ENCODE measurements at regions not wholly inside any gene's neighbourhood (a gene's known extent, or its start where the extent isn't known, plus 50 kb on each side); places are given as distances from the start of the nearest gene placed in this dataset.

- no peak for DNase-seq (ENCODE audit: low read depth in 3 of 3, low spot score in 1 of 3)
Measured at GRCh38 chr6:40755046-40755681, 168.0 kb upstream of the LRFN2 start.

DNA sequence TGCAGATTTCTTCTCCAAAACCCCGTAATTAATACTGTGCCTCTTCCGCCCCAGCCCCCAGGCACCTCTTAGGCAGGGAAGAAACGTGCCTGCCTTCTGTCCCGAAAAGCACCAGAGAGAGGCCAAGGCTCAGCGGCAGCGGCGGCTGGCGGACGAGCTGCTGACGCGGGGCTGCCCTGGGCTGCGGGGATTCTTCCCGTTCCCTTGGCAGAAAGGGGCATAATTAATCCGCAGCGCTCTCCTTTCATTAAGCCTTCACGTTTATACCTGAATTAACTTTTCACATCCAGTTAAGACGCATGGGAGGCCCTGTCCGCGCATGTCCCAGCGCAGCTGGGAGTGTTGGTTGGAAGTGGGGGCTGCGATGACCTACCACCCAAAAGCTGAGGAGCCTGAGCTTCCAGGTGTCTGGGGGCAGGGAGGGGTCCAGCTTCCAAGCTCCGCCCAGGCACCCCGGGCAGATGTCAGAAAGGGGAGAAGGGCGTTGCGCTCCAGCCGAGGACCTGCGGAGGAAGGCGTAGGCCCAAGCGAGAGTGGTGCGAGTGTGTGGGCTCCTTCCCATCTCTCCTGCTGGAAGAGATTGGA is 167.4 kb upstream of the LRFN2 start:
- DNase-seq (ENCODE audit: low read depth in 3 of 3, low spot score in 1 of 3), result no peak

DNA sequence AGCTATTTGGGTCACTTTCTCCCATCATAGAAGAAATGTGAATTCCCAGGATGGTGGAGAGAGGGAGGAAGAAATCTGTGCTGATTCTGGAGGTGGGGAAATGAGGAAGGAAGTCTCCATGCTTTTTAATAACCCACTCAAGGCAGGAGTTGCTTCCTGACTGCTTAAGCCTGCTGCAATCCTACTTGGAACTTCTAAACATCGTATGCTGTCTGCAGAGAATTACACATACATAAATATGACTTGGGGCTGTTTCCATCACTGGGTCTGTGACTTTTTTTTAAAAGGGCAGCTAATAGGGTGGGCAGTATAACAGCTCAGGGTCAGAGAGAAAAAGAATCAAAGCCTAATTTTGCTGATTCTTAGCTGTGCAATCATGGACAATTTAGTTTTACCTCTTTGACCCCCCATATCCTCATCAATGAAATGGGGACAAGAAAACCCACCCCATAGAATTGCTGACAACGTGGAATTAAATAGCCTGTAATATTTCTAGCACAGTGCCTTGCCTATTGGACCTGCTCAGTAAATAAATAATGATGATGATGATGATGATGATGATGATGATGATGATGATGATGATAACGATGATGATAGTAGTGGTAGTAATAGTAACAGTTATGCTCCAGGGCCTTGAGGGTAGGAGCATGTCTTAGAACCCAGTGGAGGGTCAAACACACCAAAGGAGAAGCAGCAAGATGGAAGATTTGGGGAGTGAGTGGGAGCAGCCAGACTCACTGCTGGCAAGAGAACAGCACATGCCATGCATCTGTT is 166.7 kb upstream of the LRFN2 start:
- DNase-seq (ENCODE audit: low read depth in 3 of 3, low spot score in 1 of 3), result no peak

DNA sequence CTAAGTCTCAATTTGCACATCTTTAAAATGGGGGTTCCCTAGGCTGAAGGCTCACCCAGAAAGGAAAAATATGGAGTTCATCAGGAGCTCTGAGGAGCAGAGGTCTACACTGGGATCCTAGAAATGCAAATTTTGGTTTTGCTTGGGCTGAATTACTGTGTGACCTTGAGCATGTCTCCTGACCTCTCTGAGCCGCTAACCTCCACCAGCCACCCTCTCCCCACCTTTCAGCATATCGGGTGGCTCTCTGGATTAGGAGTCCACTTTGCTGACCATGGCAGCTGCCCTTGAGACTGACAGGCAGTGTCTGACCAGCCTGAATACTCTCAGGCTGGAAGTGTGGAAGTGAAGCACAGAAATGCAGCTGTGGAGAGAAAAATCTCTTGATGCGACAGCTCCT is 165.9 kb upstream of the LRFN2 start:
- DNase-seq (ENCODE audit: low read depth in 3 of 3, low spot score in 1 of 3), result no peak

GRCh38 chr6:40744835-40745234 is 157.7 kb upstream of the LRFN2 start:
- DNase-seq (ENCODE audit: low read depth in 3 of 3, low spot score in 1 of 3), result no peak

- no peak for DNase-seq (ENCODE audit: low read depth in 3 of 3, low spot score in 1 of 3)
Measured at GRCh38 chr6:40743690-40744446, 156.7 kb upstream of the LRFN2 start.

DNA sequence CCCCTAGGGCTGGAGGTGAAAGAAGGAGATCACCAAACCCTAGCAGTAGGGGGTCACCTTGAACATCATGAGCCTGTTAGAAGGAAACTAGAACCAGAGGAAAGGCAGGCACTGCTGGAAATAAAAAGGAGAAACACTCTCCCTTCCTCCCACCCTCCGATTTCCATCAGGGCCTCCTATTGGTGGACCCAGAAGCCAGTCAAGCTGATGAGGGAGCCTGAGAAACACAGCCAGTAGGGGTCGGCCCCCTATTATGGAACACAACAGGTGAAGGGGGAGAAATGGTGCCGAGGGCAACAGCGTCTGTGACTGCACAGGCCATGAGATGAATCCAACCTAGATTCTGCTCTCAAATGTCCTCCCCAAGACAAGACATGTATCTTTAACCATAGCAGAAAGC is 156.1 kb upstream of the LRFN2 start:
- DNase-seq (ENCODE audit: low read depth in 3 of 3, low spot score in 1 of 3), result no peak

DNA sequence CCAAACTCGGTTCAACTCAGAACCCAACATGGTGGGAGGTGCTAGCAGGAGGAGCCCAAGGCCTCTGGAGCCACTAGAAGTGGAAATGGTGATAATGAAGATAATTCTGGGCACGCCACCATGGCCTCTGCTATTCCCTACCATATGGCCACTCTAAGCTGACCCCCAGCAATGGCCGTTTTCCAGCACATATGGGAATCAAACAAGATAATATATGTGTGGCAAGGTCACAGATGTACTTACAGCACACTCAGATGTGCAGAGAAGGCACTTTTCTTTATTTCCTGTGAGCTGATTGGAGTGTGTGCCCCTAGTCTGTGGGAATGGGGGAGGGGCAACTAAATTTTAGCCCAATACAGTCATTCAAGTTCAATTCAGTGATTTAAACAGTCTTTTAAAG is 153.4 kb upstream of the LRFN2 start:
- no peak for DNase-seq (ENCODE audit: low read depth in 3 of 3, low spot score in 1 of 3)

- no peak for DNase-seq (ENCODE audit: low read depth in 3 of 3, low spot score in 1 of 3)
Measured at GRCh38 chr6:40738551-40739193, 151.5 kb upstream of the LRFN2 start.

DNA sequence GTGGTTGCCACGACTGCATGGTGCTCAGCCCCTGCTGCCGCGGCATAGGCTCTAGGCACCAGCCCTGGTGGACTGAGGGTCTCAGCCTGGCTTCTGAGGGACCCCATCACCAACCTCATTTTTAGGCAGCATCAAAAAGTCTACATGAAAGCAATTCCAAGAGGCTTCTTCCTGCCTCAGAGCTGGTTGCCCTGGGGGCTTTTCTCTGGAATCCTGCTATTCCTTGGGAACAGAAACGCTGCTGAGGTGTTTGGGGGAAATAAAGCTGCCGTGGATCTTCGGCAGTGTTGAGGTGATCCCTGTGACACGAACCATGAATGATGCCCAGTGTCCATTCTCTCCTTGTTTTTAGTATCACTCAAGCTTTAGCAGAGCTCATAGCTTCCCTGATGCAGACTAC is 148.4 kb upstream of the LRFN2 start:
- DNase-seq (ENCODE audit: low read depth in 3 of 3, low spot score in 1 of 3), result no peak

DNA sequence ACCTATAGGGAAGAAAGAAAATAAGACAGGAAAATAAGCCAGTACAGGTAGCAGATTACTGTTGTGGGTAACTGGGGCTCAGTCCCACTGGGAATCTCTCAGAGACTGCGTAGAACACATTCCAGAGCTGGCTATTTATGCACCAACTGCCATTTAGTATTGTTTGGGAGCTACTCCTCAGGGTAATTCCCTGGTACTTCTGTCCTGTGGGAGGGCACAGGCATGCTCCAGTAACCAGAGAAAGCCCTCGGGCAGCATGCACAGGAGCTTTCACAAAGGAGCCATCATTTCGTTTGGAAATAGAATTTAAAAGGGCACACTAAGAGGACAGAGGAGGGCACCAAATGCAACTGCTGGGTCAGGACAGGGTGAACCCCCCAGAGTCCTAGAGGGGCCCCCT is 148.0 kb upstream of the LRFN2 start:
- no peak for DNase-seq (ENCODE audit: low read depth in 3 of 3, low spot score in 1 of 3)

GRCh38 chr6:40734607-40735006 is 147.4 kb upstream of the LRFN2 start:
- DNase-seq (ENCODE audit: low read depth in 3 of 3, low spot score in 1 of 3), result no peak

DNA sequence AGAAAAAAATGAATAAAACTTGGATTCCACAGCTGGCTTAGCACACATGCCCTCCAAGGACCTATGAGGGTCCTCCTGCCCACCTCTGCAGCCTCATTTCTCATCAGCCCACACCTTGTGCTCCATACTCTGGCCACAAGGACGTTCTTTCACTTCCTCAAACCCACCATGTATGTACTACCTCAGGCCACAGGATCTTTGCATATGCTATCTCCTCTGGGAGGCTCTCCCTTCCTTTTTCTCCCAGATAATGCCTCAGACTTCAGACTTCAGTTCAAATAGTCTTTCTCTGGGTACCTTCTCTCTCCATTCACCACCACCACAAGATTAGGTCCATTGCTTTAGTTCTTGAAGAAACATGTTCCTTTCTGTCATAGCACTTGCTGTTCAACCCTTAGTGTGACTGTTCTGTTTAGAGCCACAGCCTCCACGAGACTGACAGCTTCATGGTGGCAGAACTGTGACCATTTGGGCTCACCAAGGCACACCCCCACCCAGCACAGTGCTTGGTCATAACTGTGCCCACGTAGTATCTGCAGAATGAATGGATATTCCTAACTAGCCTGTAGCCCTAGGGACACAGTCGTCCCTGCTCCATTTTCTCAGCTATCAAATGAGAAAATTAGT is 146.7 kb upstream of the LRFN2 start:
- no peak for DNase-seq (ENCODE audit: low read depth in 3 of 3, low spot score in 1 of 3)

DNA sequence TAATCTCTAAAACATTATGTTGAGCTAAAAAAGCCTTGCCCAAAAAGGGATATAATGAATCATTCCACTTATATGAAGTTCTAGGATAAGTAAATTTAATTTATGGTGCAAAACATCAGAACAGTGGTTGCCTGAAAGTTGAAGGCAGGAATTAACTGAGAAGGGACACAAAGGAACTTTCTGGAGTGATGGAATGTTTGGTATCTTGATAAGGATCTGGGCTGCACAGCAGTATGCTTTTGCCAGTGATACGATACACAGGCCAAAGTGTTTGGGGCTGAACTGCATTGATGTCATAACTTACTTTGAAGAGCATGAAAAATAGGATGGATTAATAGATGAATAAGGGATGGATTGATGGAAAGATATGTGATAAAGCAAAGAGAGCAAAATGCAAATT is 146.1 kb upstream of the LRFN2 start:
- no peak for DNase-seq (ENCODE audit: low read depth in 3 of 3, low spot score in 1 of 3)

- DNase-seq (ENCODE audit: low read depth in 3 of 3, low spot score in 1 of 3), result no peak
Measured at GRCh38 chr6:40732878-40733277, 145.7 kb upstream of the LRFN2 start.

- no peak for DNase-seq (ENCODE audit: low read depth in 3 of 3, low spot score in 1 of 3)
Measured at GRCh38 chr6:40728643-40729042, 141.5 kb upstream of the LRFN2 start.

DNA sequence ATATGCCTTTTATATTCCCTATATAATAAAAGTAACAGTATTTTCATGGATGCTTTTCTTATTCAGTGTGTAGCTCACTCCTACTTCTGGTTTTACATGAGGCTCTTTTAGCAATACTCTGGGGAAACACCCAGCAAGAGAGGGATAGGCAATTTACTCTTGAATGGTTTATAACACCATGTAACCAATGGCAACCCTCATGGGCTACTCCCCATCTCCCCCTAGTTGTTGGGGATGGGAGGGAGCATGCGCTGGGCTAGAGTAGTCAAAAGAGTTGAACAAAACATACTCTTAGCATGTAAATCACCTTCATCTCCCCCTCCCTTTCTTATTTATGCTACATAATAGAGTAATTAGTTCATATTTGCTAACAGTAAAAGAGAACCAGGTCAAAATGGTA is 140.1 kb upstream of the LRFN2 start:
- no peak for DNase-seq (ENCODE audit: low read depth in 3 of 3, low spot score in 1 of 3)

DNA sequence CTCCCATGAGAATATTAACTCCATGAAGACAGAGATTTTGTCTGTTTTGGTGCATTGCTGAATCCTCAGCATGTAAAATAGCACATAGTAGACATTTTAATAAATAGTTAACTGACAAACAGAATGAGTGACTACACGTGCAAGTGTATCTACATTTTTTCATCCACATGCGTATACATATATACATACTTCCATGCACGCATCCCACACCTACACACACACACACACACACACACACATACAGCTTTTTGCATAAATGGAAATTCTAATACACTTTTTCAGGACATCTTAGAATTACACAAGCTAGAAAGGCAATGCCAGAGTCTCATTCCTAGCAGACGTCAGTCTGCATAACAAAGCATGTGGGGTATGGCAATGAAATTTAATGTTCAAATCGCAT is 139.7 kb upstream of the LRFN2 start:
- no peak for DNase-seq (ENCODE audit: low read depth in 3 of 3, low spot score in 1 of 3)

- no peak for DNase-seq (ENCODE audit: low read depth in 3 of 3, low spot score in 1 of 3)
Measured at GRCh38 chr6:40725390-40725789, 138.2 kb upstream of the LRFN2 start.

DNA sequence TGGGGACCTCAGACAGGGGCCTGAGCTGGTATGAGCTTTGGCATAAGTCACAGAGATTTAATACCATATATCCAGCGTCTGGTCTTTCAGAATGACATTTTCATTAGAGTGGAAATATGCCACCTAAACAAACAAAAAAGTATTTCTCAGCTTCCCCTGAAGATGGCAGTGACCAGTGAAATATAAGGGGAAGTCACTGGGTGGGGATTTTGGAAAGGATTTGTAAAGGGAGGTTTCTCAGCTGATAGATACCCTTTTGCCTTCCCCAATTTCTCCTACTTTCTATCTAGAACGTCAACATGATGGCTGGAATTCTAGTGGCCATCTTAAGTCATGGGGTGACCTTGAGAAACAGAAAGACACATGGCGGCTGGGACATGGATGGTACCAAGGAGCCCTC is 137.7 kb upstream of the LRFN2 start:
- DNase-seq (ENCODE audit: low read depth in 3 of 3, low spot score in 1 of 3), result no peak

DNA sequence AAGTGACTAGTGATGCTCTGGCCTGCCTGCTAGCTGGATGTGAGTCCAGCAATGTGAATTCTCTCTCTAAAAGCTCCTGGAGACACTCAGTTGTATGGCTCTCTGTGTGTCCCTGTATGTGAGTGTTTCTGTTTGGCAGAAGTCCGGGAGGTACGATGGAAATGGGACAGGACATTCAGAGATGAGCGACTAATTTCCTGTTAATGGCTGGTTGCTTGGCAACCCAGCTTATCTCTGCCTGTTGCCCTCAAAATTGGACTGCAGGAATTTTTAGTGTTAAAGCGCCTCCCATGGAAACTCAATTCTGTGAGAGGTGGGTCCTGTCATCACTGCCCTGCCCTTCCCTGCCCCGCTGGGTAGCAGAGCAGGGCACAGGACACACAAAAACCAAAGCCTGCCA is 136.8 kb upstream of the LRFN2 start:
- DNase-seq (ENCODE audit: low read depth in 3 of 3, low spot score in 1 of 3), result no peak

All from stimulated activated CD4-positive, alpha-beta T cell treated with anti-CD3 and anti-CD28 coated beads, TNF-alpha, amount 100 ng/mL, for 1 hour (primary cell).